HFFc6 (cell line): ENCODE measurements at regions not wholly inside any gene's neighbourhood (a gene's known extent, or its start where the extent isn't known, plus 50 kb on each side); places are given as distances from the start of the nearest gene placed in this dataset.

Experiments used
- DNase-seq: peaks from one replicate; pipeline ENCODE4 v3.0.0-alpha.2; 2018
- H3K27ac Mint-ChIP-seq: 2 replicates; pipeline ENCODE4 v1.8.0; 2020; ENCODE audit warnings: mild to moderate bottlenecking, mixed read lengths
- H3K27me3 Mint-ChIP-seq: 2 replicates; pipeline ENCODE4 v1.8.0; 2021; ENCODE audit warnings: mild to moderate bottlenecking, moderate library complexity, mixed read lengths; ENCODE audit not compliant: insufficient read depth
- H3K36me3 Mint-ChIP-seq: 2 replicates; pipeline ENCODE4 v1.8.0; 2021; ENCODE audit warnings: low read depth, mixed read lengths
- H3K4me1 Mint-ChIP-seq: 2 replicates; pipeline ENCODE4 v1.8.0; 2020; ENCODE audit warnings: low read depth, mixed read lengths
- H3K4me3 Mint-ChIP-seq: 2 replicates; pipeline ENCODE4 v1.8.0; 2020; ENCODE audit warnings: mild to moderate bottlenecking, moderate library complexity, mixed read lengths
- H3K9me3 Mint-ChIP-seq: 2 replicates; pipeline ENCODE4 v1.8.0; 2020; ENCODE audit warnings: mild to moderate bottlenecking, mixed read lengths
- TF ChIP-seq, protein P1 (sequence below): fragments of 200-600 bp; sonication (generic); IDR thresholded peaks from 2 replicates; pipeline ENCODE4 v1.5.0; 2021; ENCODE audit warnings: antibody characterized with exemption, mild to moderate bottlenecking

DNA sequence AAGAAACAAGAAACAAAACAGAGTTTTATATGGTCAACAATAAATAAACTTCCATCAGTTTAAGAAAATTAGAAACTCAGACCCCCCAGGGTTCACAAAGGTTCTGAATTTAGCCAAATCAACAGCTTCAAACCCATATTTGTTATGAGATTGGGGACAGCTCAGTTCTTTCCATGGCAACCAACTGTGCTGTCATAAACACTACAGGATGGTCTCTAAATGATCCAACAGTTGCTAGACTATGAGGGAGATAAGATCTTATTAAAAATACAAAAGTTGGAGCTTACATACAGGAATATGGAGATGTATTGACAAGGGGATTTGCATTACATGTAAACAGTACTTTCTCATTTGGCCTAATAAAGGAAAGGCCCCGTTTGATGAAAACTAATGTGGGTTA lies 154.6 kb upstream of the CTAGE1 start:
- DNase-seq = no peak
- Mint-ChIP-seq H3K4me1 (no peaks in the 10 kb centered on the region), H3K9me3 (no peaks in the 10 kb centered on the region), H3K36me3 (no peaks in the 10 kb centered on the region), H3K4me3 (no peak overlapping the region), H3K27ac (no peak overlapping the region), H3K27me3 (peaks cover 14% of the 10 kb centered on the region)
- TF ChIP-seq, protein P1, sequence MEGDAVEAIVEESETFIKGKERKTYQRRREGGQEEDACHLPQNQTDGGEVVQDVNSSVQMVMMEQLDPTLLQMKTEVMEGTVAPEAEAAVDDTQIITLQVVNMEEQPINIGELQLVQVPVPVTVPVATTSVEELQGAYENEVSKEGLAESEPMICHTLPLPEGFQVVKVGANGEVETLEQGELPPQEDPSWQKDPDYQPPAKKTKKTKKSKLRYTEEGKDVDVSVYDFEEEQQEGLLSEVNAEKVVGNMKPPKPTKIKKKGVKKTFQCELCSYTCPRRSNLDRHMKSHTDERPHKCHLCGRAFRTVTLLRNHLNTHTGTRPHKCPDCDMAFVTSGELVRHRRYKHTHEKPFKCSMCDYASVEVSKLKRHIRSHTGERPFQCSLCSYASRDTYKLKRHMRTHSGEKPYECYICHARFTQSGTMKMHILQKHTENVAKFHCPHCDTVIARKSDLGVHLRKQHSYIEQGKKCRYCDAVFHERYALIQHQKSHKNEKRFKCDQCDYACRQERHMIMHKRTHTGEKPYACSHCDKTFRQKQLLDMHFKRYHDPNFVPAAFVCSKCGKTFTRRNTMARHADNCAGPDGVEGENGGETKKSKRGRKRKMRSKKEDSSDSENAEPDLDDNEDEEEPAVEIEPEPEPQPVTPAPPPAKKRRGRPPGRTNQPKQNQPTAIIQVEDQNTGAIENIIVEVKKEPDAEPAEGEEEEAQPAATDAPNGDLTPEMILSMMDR = no peak

- no peak overlapping the region for H3K4me3 Mint-ChIP-seq
- TF ChIP-seq, protein P1 = no peak
- no peaks in the 10 kb centered on the region for H3K36me3 Mint-ChIP-seq
- H3K27me3 Mint-ChIP-seq = peaks cover 8% of the 10 kb centered on the region; the same call in 1 of the 2 replicates
- DNase-seq = no peak
- peaks cover 9% of the 10 kb centered on the region for H3K4me1 Mint-ChIP-seq
- H3K9me3 Mint-ChIP-seq = no peaks in the 10 kb centered on the region; the same call in 1 of the 2 replicates
- no peak overlapping the region for H3K27ac Mint-ChIP-seq
These were observed 161.6 kb upstream of the CTAGE1 start for GRCh38 chr18:22579271-22579670.

GRCh38 chr18:22585333-22585732 lies 167.6 kb upstream of the CTAGE1 start:
- H3K9me3 Mint-ChIP-seq = no peaks in the 10 kb centered on the region; the same call in none of the 2 replicates
- DNase-seq = no peak
- H3K4me3 Mint-ChIP-seq = no peak overlapping the region
- H3K4me1 Mint-ChIP-seq = peaks cover 2% of the 10 kb centered on the region
- H3K27me3 Mint-ChIP-seq = peaks cover 7% of the 10 kb centered on the region; the same call in 1 of the 2 replicates
- no peaks in the 10 kb centered on the region for H3K36me3 Mint-ChIP-seq
- TF ChIP-seq, protein P1 = no peak
- no peak overlapping the region for H3K27ac Mint-ChIP-seq

- H3K27ac Mint-ChIP-seq = no peak overlapping the region
- H3K36me3 Mint-ChIP-seq = no peaks in the 10 kb centered on the region
- H3K27me3 Mint-ChIP-seq = peaks cover 10% of the 10 kb centered on the region
- H3K9me3 Mint-ChIP-seq = no peaks in the 10 kb centered on the region; the same call in 1 of the 2 replicates
- no peak for DNase-seq
- no peaks in the 10 kb centered on the region; the same call in 1 of the 2 replicates for H3K4me1 Mint-ChIP-seq
- H3K4me3 Mint-ChIP-seq = no peak overlapping the region
- TF ChIP-seq, protein P1 = no peak
These were observed 168.1 kb upstream of the CTAGE1 start for GRCh38 chr18:22585821-22586220.

DNA sequence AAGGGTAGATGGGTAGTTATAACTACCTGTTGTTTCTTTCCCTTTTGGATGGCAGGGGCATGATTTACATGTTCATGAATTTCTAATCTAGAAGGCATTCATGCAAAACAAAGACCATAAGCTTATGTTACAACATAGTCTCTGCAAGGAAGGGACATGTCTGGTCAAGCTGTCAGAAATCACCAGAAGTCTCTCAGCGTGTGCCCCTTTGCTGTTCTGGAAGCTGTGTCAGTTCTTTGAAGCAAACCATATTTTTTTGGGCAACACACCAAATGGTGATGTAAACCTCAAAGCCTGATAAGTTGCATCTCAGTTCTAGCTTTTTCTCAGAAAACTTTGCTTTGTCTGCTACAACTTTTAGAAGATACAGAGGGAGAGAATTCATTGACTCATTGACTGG lies 173.5 kb upstream of the CTAGE1 start:
- Mint-ChIP-seq H3K9me3 (no peaks in the 10 kb centered on the region; the same call in 1 of the 2 replicates), H3K4me3 (no peak overlapping the region), H3K27me3 (peaks cover 17% of the 10 kb centered on the region), H3K4me1 (no peaks in the 10 kb centered on the region), H3K27ac (no peak overlapping the region), H3K36me3 (no peaks in the 10 kb centered on the region)
- TF ChIP-seq, protein P1 = no peak
- no peak for DNase-seq
